Loucy (cell line): ENCODE measurements at regions not wholly inside any gene's neighbourhood (a gene's known extent, or its start where the extent isn't known, plus 50 kb on each side); places are given as distances from the start of the nearest gene placed in this dataset.

Source experiments
- EZH2phosphoT487 ChIP-seq: fragments of 200-600 bp; IDR thresholded peaks from 2 replicates; pipeline ENCODE4 v1.6.1; 2018; ENCODE audit warnings: antibody characterized with exemption, mild to moderate bottlenecking, moderate library complexity, borderline replicate concordance
- TF ChIP-seq, protein P1 (sequence below): fragments of 200-600 bp; sonication (generic); conservative IDR thresholded peaks from 2 replicates; pipeline ENCODE4 v1.5.1; 2014; ENCODE audit warnings: mild to moderate bottlenecking, antibody characterized with exemption, low read length

DNA sequence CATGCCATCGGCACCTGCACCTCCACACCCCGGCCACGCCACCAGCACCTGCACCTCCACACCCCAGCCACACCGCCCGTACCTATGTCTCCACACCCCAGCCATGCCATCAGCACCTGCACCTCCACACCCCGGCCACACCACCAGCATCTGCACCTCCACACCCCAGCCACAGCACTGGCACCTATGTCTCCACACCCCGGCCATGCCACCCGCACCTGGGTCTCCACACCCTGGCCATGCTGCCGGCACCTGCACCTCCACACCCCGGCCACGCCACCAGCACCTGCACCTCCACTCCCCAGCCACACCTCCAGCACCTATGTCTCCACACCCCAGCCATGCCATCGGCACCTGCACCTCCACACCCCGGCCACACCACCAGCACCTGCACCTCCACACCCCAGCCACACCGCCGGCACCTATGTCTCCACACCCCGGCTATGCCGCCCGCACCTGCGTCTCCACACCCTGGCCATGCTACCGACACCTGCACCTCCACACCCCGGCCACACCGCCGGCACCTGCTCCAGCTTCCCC, 390.3 kb upstream of the MYT1L start:
- TF ChIP-seq, protein P1, sequence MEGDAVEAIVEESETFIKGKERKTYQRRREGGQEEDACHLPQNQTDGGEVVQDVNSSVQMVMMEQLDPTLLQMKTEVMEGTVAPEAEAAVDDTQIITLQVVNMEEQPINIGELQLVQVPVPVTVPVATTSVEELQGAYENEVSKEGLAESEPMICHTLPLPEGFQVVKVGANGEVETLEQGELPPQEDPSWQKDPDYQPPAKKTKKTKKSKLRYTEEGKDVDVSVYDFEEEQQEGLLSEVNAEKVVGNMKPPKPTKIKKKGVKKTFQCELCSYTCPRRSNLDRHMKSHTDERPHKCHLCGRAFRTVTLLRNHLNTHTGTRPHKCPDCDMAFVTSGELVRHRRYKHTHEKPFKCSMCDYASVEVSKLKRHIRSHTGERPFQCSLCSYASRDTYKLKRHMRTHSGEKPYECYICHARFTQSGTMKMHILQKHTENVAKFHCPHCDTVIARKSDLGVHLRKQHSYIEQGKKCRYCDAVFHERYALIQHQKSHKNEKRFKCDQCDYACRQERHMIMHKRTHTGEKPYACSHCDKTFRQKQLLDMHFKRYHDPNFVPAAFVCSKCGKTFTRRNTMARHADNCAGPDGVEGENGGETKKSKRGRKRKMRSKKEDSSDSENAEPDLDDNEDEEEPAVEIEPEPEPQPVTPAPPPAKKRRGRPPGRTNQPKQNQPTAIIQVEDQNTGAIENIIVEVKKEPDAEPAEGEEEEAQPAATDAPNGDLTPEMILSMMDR, result no peak
- no peak for TF ChIP-seq EZH2phosphoT487
